ENCODE measurements at regions not wholly inside any gene's neighbourhood (a gene's known extent, or its start where the extent isn't known, plus 50 kb on each side); places are given as distances from the start of the nearest gene placed in this dataset.

- no peaks in the 10 kb centered on the region for H3K4me1 ChIP-seq
- H3K27ac ChIP-seq = no peak overlapping the region
- no peak for DNase-seq (ENCODE audit: low spot score in 2 of 2)
- intact Hi-C loops (cut with DNase I; ENCODE audit: low total_unique reads) = no loop called here
- H3K27me3 ChIP-seq = peaks cover 0 to 4% of the 10 kb centered on the region in 2 donors
- H3K36me3 ChIP-seq = no peaks in the 10 kb centered on the region
- H3K9me3 ChIP-seq = no peaks in the 10 kb centered on the region
- H3K4me3 ChIP-seq = no peak overlapping the region
- TF ChIP-seq POLR2A (IDR thresholded peaks at IDR 0.05) (no peak), POLR2AphosphoS5 (IDR thresholded peaks at IDR 0.05) (no peak)
- TF ChIP-seq, protein P1, sequence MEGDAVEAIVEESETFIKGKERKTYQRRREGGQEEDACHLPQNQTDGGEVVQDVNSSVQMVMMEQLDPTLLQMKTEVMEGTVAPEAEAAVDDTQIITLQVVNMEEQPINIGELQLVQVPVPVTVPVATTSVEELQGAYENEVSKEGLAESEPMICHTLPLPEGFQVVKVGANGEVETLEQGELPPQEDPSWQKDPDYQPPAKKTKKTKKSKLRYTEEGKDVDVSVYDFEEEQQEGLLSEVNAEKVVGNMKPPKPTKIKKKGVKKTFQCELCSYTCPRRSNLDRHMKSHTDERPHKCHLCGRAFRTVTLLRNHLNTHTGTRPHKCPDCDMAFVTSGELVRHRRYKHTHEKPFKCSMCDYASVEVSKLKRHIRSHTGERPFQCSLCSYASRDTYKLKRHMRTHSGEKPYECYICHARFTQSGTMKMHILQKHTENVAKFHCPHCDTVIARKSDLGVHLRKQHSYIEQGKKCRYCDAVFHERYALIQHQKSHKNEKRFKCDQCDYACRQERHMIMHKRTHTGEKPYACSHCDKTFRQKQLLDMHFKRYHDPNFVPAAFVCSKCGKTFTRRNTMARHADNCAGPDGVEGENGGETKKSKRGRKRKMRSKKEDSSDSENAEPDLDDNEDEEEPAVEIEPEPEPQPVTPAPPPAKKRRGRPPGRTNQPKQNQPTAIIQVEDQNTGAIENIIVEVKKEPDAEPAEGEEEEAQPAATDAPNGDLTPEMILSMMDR (IDR thresholded peaks at IDR 0.05) = no peak
Measured at GRCh38 chr5:175319199-175319598, 124.8 kb downstream of the DRD1 start.

DNA sequence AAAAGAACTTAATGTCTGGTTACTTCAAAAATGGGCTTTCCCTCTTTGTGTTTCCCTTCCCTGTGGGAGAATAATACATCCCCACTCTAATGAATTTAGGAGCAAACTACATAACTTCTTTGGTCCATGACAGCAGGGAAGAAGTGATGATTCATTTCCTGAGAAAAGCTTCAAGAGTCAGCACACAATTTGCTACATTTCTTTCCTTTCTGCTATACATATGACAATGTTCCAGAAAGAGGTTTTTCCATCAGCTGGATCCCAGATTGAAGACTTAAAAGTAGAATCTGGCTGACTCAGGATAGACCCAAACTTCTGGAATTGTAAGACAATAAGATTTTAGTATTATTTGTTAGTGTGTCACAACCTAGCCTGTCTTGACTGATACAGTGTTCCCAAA is 126.1 kb downstream of the DRD1 start:
- Histone ChIP-seq H3K4me1 (no peaks in the 10 kb centered on the region), H3K4me3 (no peak overlapping the region), H3K27me3 (peaks cover 0 to 4% of the 10 kb centered on the region in 2 donors), H3K9me3 (no peaks in the 10 kb centered on the region), H3K27ac (no peak overlapping the region), H3K36me3 (no peaks in the 10 kb centered on the region)
- DNase-seq (ENCODE audit: low spot score in 2 of 2) = no peak
- intact Hi-C loops (cut with DNase I; ENCODE audit: low total_unique reads) = no loop called here
- TF ChIP-seq POLR2A (IDR thresholded peaks at IDR 0.05) (no peak), POLR2AphosphoS5 (IDR thresholded peaks at IDR 0.05) (no peak)
- TF ChIP-seq, protein P1 (IDR thresholded peaks at IDR 0.05) = no peak

DNA sequence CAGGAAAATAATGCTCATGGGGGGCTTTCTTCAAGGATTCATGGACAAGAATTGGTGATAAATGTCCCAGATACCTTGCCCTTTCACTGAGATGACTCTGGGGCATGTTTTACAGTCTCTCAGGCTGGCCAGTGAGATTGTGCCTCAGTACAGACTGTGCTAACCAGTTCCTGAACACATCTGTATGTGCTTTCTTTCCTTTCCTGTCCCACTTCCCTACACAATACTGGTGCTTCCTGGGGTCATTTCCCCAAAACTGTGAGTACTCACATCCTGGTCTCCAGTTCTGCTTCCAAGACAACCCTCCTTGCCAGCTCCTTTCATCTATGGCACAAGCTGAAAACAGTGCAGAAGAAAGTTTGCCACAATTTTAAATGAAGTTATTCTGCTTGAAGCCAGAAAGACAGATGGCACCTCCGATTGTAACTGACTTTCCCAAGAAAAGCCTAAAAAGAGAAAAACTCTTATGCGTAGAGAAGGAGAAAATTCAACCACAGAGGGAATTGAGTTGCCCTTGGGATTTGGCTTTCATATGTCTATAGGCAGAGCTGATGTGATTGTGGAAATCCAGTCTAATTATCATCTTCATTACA is 134.7 kb downstream of the DRD1 start:
- no peaks in the 10 kb centered on the region for H3K4me1 ChIP-seq
- H3K4me3 ChIP-seq = no peak overlapping the region
- H3K27me3 ChIP-seq = peaks cover 0 to 1% of the 10 kb centered on the region in 2 donors
- intact Hi-C loops (cut with DNase I; ENCODE audit: low total_unique reads) = loop anchor here (2.0 kb wide), 1 partner anchor 39 kb away; no protein-coding TSS in a partner anchor
- H3K36me3 ChIP-seq = no peaks in the 10 kb centered on the region
- no peak overlapping the region for H3K27ac ChIP-seq
- no peak for DNase-seq (ENCODE audit: low spot score in 2 of 2)
- no peaks in the 10 kb centered on the region for H3K9me3 ChIP-seq
- TF ChIP-seq POLR2AphosphoS5 (IDR thresholded peaks at IDR 0.05) (no peak), POLR2A (IDR thresholded peaks at IDR 0.05) (no peak)
- TF ChIP-seq, protein P1 (IDR thresholded peaks at IDR 0.05) = no peak

- Histone ChIP-seq H3K27me3 (no peaks in the 10 kb centered on the region), H3K4me1 (no peaks in the 10 kb centered on the region), H3K9me3 (no peaks in the 10 kb centered on the region), H3K4me3 (no peak overlapping the region), H3K27ac (no peak overlapping the region), H3K36me3 (no peaks in the 10 kb centered on the region)
- DNase-seq (ENCODE audit: low spot score in 2 of 2) = no peak
- intact Hi-C loops (cut with DNase I; ENCODE audit: low total_unique reads) = loop anchor here (2.0 kb wide), 1 partner anchor 38 kb away; no protein-coding TSS in a partner anchor
- no peak for TF ChIP-seq POLR2A (IDR thresholded peaks at IDR 0.05)
- TF ChIP-seq POLR2AphosphoS5 (IDR thresholded peaks at IDR 0.05) = no peak
- TF ChIP-seq, protein P1 (IDR thresholded peaks at IDR 0.05) = no peak
Measured at GRCh38 chr5:175308701-175309100, 135.3 kb downstream of the DRD1 start.

GRCh38 chr5:175306381-175306780 is 137.6 kb downstream of the DRD1 start:
- Histone ChIP-seq H3K36me3 (no peaks in the 10 kb centered on the region), H3K4me1 (no peaks in the 10 kb centered on the region), H3K27me3 (no peaks in the 10 kb centered on the region), H3K27ac (no peak overlapping the region), H3K4me3 (no peak overlapping the region), H3K9me3 (no peaks in the 10 kb centered on the region)
- intact Hi-C loops (cut with DNase I; ENCODE audit: low total_unique reads) = no loop called here
- TF ChIP-seq POLR2AphosphoS5 (IDR thresholded peaks at IDR 0.05) (no peak), POLR2A (IDR thresholded peaks at IDR 0.05) (no peak)
- TF ChIP-seq, protein P1 (IDR thresholded peaks at IDR 0.05) = no peak
- DNase-seq (ENCODE audit: low spot score in 2 of 2) = no peak

Measured in breast epithelium (tissue), 4 donors.